Muscle layer of colon (tissue), 2 donors: ENCODE measurements at regions not wholly inside any gene's neighbourhood (a gene's known extent, or its start where the extent isn't known, plus 50 kb on each side); places are given as distances from the start of the nearest gene placed in this dataset.
"Not testable (repeated sequence)": the region's sequence is repeated elsewhere in the genome, so short reads cannot be mapped to it uniquely, and the experiment has no call there.

Experiments used
- H3K27ac ChIP-seq: one replicate; pipeline ENCODE4 v1.7.0; 2013; ENCODE audit warnings: low read depth, mild to moderate bottlenecking, low read length, moderate library complexity
- H3K27me3 ChIP-seq, 2 donors: one replicate each; pipeline ENCODE4 v1.7.0; 2013; ENCODE audit warnings: low read length in 2 of 2, mild to moderate bottlenecking in 2 of 2; ENCODE audit not compliant: insufficient read depth in 2 of 2, control insufficient read depth in 1 of 2
- H3K36me3 ChIP-seq: one replicate; pipeline ENCODE4 v1.7.0; 2013; ENCODE audit warnings: mild to moderate bottlenecking, low read length; ENCODE audit not compliant: insufficient read depth
- H3K4me1 ChIP-seq: one replicate; pipeline ENCODE4 v1.7.0; 2013; ENCODE audit warnings: mild to moderate bottlenecking, low read length; ENCODE audit not compliant: insufficient read depth
- H3K4me3 ChIP-seq, 2 donors: one replicate each; pipeline ENCODE4 v1.7.0; 2013; ENCODE audit warnings: low read length in 2 of 2, low read depth in 1 of 2, mild to moderate bottlenecking in 1 of 2, moderate library complexity in 1 of 2
- H3K9ac ChIP-seq: one replicate; pipeline ENCODE4 v1.7.0; 2013; ENCODE audit warnings: low read length
- H3K9me3 ChIP-seq: one replicate; pipeline ENCODE4 v1.7.0; 2013; ENCODE audit warnings: mild to moderate bottlenecking, low read length
- donor health status: abdominal sarcoma.
- donor health status: Adenocarcinoma of cecum.

- H3K4me3 ChIP-seq, H3K27ac ChIP-seq: not testable (repeated sequence)
These were observed 275.9 kb downstream of the GOLGA6L6 start for GRCh38 chr15:20265710-20266109.

DNA sequence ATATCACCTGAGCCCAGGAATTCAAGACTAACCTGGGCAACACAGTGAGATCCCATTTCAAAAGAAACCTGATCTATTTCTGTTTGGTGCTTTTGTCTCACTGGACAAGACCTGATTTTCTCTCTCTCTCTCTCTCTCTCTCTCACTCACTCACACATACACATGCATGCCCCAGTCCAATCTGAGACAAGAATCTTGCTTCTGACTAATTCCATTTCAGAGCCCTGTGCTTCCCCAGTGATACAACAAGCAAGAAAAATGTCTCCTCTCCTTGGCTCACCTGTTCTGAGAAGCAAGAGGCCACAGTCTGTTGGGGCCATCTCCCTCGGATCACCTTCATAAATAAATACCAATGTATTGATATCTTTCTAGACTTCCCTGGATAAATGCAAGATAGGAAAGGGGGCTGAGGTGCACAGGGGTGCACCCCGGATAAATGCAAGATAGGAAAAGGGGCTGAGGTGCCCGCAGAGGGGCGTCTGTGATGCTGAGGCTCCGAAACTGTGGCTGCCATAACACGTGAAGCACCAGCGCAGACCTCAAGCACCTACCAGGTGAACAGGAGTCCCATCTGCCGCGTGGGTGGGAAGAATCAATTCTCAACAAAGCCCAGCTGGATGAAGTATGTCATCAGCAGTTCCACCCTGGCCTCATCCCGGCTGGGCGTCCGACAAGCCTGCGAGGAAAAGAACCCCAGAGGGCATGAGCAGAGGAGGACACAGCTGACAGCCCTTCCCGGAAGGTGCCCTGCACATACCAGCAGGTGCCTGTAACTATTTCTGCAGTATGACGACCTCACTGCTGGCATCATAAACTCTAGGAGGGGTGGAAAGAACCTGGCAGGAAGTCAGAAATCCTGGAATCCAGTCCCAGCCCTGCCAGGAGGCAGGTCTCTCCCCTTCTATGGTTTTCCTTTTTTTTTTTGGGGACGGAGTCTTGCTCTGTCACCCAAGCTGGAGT lies 280.0 kb downstream of the GOLGA6L6 start:
- not testable (repeated sequence) for H3K4me1 ChIP-seq, H3K9me3 ChIP-seq, H3K27ac ChIP-seq, H3K4me3 ChIP-seq, H3K27me3 ChIP-seq, H3K9ac ChIP-seq, H3K36me3 ChIP-seq

More at GRCh38 chr15:20265710-20266109, 275.9 kb downstream of the GOLGA6L6 start:
- not testable (repeated sequence) for H3K4me1 ChIP-seq, H3K9me3 ChIP-seq, H3K27me3 ChIP-seq, H3K36me3 ChIP-seq, H3K9ac ChIP-seq

GRCh38 chr15:20260650-20261049 lies 280.9 kb downstream of the GOLGA6L6 start:
- not testable (repeated sequence) for H3K9me3 ChIP-seq, H3K4me1 ChIP-seq, H3K9ac ChIP-seq, H3K27ac ChIP-seq, H3K36me3 ChIP-seq, H3K27me3 ChIP-seq, H3K4me3 ChIP-seq

DNA sequence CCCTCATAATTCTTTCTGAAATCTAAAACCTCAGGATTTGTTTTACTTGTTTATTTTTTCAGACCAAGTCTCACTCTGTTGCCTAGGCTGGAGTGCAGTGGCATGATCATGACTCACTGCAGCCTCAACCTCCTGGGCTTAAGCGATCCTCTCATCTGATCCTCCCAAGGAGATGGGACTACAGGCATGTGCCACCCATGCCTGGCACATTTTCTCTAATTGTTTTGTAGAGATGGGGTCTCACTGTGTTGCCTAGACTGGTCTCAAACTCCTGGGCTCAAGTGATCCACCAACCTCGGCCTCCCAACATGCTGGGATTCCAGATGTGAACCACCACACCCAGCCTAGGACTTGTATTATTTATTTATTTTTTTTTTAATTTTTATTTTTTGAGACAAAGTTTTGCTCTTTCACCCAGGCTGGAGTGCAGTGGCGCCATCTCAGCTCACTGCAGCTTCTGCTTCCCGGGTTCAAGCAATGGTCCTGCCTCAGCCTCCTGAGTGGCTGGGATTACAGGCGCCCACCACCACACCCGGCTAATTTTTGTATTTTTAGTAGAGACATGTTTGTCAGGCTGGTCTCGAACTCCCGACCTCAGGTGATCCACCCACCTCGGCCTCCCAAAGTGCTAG lies 281.9 kb downstream of the GOLGA6L6 start:
- H3K9ac ChIP-seq, H3K9me3 ChIP-seq, H3K4me3 ChIP-seq, H3K4me1 ChIP-seq, H3K27ac ChIP-seq, H3K27me3 ChIP-seq, H3K36me3 ChIP-seq: not testable (repeated sequence)

- H3K4me1 ChIP-seq, H3K36me3 ChIP-seq, H3K4me3 ChIP-seq, H3K9ac ChIP-seq, H3K27ac ChIP-seq, H3K27me3 ChIP-seq, H3K9me3 ChIP-seq: not testable (repeated sequence)
These were observed 285.2 kb downstream of the GOLGA6L6 start for GRCh38 chr15:20256394-20256793.

DNA sequence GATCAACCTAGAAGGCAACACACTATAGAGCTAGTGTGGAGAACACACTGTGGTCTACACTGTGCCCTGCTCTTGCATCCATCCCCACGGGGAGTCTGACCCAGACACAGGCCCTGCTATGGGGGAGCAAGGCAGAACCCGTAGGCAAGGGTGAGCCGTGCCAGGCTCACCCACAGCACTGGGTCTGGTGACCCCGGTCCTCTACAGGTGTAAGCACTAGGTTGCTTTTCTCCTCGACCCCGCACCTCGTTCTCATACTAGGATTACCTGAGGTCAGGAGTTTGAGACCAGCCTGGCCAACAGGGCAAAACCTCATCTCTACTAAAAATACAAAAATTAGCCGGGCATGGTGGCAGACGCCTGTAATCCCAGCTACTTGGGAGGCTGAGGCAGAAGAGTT lies 286.0 kb downstream of the GOLGA6L6 start:
- H3K9me3 ChIP-seq, H3K4me1 ChIP-seq, H3K27me3 ChIP-seq, H3K4me3 ChIP-seq, H3K27ac ChIP-seq, H3K36me3 ChIP-seq, H3K9ac ChIP-seq: not testable (repeated sequence)

DNA sequence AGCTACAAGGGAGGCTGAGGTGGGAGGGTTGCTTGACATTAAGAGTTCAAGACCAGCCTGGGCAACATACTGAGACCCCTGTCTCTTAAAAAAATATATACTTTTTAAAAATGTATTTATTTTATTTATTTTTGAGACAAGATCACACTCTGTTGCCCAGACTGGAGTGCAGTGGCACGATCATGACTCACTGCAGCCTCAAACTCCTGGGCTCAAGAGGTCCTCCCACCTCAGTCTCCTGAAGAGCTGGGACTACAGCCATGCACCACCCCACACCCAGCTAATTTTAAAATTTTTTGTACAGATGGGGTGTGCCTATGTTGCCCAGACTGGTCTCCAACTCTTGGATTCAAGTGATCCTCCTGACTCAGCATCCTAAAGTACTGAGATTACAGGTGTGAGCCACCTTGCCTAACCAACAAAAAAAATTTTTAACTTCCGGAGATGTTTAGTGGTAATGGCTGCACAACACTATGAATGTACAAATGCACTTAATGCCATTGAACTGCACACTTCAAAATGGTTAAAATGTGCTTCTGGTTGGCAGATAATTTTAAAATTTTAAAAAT lies 288.5 kb downstream of the GOLGA6L6 start:
- not testable (repeated sequence) for H3K27ac ChIP-seq, H3K36me3 ChIP-seq, H3K9ac ChIP-seq, H3K4me1 ChIP-seq, H3K4me3 ChIP-seq, H3K9me3 ChIP-seq, H3K27me3 ChIP-seq

DNA sequence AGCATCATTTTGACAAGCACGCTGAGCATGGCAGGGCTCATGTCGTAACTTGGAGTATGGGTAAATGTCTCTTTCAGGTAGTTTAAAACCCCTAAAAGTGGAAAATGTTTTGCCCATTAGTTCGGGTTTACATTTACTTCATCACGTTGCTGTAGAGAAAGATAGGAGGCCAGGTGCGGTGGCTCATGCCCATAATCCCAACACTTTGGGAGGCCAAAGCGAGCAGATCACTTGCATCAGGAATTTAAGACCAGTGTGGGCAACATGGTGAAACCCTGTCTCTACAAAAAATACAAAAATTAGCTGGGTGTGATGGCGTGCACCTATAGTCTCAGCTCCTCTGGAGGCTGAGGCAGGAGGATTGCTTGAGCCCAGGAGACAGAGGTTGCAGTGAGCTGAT lies 289.6 kb downstream of the GOLGA6L6 start:
- H3K4me3 ChIP-seq, H3K36me3 ChIP-seq, H3K4me1 ChIP-seq, H3K9me3 ChIP-seq, H3K27ac ChIP-seq, H3K9ac ChIP-seq, H3K27me3 ChIP-seq: not testable (repeated sequence)

- H3K27me3 ChIP-seq, H3K27ac ChIP-seq, H3K4me1 ChIP-seq, H3K4me3 ChIP-seq, H3K36me3 ChIP-seq, H3K9ac ChIP-seq, H3K9me3 ChIP-seq: not testable (repeated sequence)
These were observed 290.2 kb downstream of the GOLGA6L6 start for GRCh38 chr15:20251214-20252005.

DNA sequence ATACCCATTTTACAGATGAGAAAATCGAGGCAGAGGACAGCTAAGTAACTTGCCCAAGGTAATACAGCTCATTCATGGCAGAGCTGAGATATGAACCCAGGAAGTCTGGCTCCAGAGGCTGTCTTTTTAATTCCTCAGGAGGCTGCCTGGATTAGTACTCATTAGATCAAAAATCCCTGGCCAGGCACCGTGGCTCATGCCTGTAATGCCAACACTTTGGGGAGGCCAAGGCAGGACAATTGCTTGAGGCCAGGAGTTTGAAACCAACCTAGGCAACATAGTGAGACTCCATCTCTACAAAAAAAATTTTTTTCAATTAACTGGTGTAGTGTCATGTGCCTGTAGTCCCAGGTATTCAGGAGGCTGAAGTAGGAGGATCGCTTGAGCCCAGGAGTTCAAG lies 291.4 kb downstream of the GOLGA6L6 start:
- not testable (repeated sequence) for H3K9ac ChIP-seq, H3K27me3 ChIP-seq, H3K9me3 ChIP-seq, H3K36me3 ChIP-seq, H3K4me1 ChIP-seq, H3K27ac ChIP-seq, H3K4me3 ChIP-seq

DNA sequence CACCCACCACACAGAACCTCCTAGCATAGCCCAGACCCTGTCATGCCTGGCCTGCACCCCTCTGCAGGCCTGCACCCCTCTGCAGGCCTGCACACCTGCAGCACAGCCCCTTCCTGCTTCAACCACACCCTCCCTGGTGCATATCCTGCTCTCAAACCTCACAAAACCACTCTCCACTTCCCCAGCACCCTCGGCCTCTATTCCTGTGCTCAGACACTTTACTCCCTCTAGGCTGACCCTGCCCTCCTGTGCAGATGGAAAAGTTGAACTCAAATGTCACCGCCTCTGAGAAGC lies 292.0 kb downstream of the GOLGA6L6 start:
- not testable (repeated sequence) for H3K27me3 ChIP-seq, H3K9me3 ChIP-seq

More for the DNA sequence above, 292.0 kb downstream of the GOLGA6L6 start:
- not testable (repeated sequence) for H3K4me1 ChIP-seq, H3K9ac ChIP-seq, H3K27ac ChIP-seq, H3K36me3 ChIP-seq, H3K4me3 ChIP-seq
